ENCODE measurements at regions not wholly inside any gene's neighbourhood (a gene's known extent, or its start where the extent isn't known, plus 50 kb on each side); places are given as distances from the start of the nearest gene placed in this dataset.

GRCh38 chr1:68339505-68339904, 107.2 kb upstream of the WLS start:
- no peak overlapping the region for H3K4me3 ChIP-seq (replicated peaks; ENCODE audit: low read depth, low read length)
- no peak for TF ChIP-seq CTCF (IDR thresholded peaks at IDR 0.05; ENCODE audit: low read length, missing control alignments)
- peak; percentile 83 for DNase-seq (ENCODE audit: low read depth)

GRCh38 chr1:68338081-68338480, 105.8 kb upstream of the WLS start:
- no peak for DNase-seq (ENCODE audit: low read depth)
- no peak for TF ChIP-seq CTCF (IDR thresholded peaks at IDR 0.05; ENCODE audit: low read length, missing control alignments)
- no peak overlapping the region for H3K4me3 ChIP-seq (replicated peaks; ENCODE audit: low read depth, low read length)

- TF ChIP-seq CTCF (IDR thresholded peaks at IDR 0.05; ENCODE audit: low read length, missing control alignments): no peak
- H3K4me3 ChIP-seq (replicated peaks; ENCODE audit: low read depth, low read length): no peak overlapping the region
- DNase-seq (ENCODE audit: low read depth): no peak
These were observed 99.7 kb upstream of the WLS start for GRCh38 chr1:68332041-68332440.

GRCh38 chr1:68331117-68331865, 99.0 kb upstream of the WLS start:
- DNase-seq (ENCODE audit: low read depth): peak; percentile 80
- H3K4me3 ChIP-seq (replicated peaks; ENCODE audit: low read depth, low read length): no peak overlapping the region
- TF ChIP-seq CTCF (IDR thresholded peaks at IDR 0.05; ENCODE audit: low read length, missing control alignments): no peak

GRCh38 chr1:68330391-68330790, 98.1 kb upstream of the WLS start:
- no peak overlapping the region for H3K4me3 ChIP-seq (replicated peaks; ENCODE audit: low read depth, low read length)
- DNase-seq (ENCODE audit: low read depth): no peak
- no peak for TF ChIP-seq CTCF (IDR thresholded peaks at IDR 0.05; ENCODE audit: low read length, missing control alignments)

- no peak overlapping the region for H3K4me3 ChIP-seq (replicated peaks; ENCODE audit: low read depth, low read length)
- peak; percentile 43 for DNase-seq (ENCODE audit: low read depth)
These were observed 96.9 kb upstream of the WLS start for GRCh38 chr1:68329096-68329835.

More at GRCh38 chr1:68329096-68329835, 96.9 kb upstream of the WLS start:
- no peak for TF ChIP-seq CTCF (IDR thresholded peaks at IDR 0.05; ENCODE audit: low read length, missing control alignments)
